Psoas muscle (tissue), 7 donors: ENCODE measurements at regions not wholly inside any gene's neighbourhood (a gene's known extent, or its start where the extent isn't known, plus 50 kb on each side); places are given as distances from the start of the nearest gene placed in this dataset.

Experiments used
- ATAC-seq, 4 donors: fragments of 200-7000 bp; cut with Tn5 transposase; one replicate each; pipeline ENCODE4 v1.9.1; 2020; ENCODE audit warnings: moderate library complexity in 3 of 4, mild to moderate bottlenecking in 2 of 4
- DNase-seq, 2 donors: peaks; one replicate each; pipeline ENCODE4 v3.0.0-alpha.2; 2020
- H3K27ac ChIP-seq: fragments of 200-600 bp; one replicate; pipeline ENCODE4 v1.8.0; 2022
- H3K27me3 ChIP-seq, 3 donors: fragments of 200-600 bp in 1 of 3; one replicate each; pipeline versions ENCODE4 v1.6.1 to v1.8.0; 2013 to 2022; ENCODE audit warnings: low read length in 2 of 3, mild to moderate bottlenecking in 2 of 3, moderate library complexity in 1 of 3; ENCODE audit not compliant: insufficient read depth in 3 of 3
- H3K36me3 ChIP-seq, 2 donors: fragments of 200-600 bp in 1 of 2; one replicate each; pipeline versions ENCODE4 v1.6.1 to v1.8.0; 2013 to 2022; ENCODE audit warnings: low read depth in 1 of 2, mild to moderate bottlenecking in 1 of 2, moderate library complexity in 1 of 2; ENCODE audit not compliant: insufficient read depth in 1 of 2
- H3K4me1 ChIP-seq: fragments of 200-600 bp; one replicate; pipeline ENCODE4 v1.8.0; 2022
- H3K4me3 ChIP-seq: fragments of 200-600 bp; one replicate; pipeline ENCODE4 v1.8.0; 2022; ENCODE audit warnings: mild to moderate bottlenecking
- H3K9me3 ChIP-seq: fragments of 200-600 bp; one replicate; pipeline ENCODE4 v1.8.0; 2022
- WGBS, 3 donors: extraction: QIAGEN DNeasy Blood & Tissue Kit; methylation state at CpG; one replicate each; pipeline versions ENCODE4 v1.1.6 to v1.1.7; 2013; 5-methylcytosine and 5-hydroxymethylcytosine counted together
- intact Hi-C, 2 donors: fragments of 100-400 bp; cut with DNase I; formaldehyde crosslinking; loops; one replicate each; pipeline versions ENCODE4 v1.11.0 to v1.14.2; 2022
- TF ChIP-seq, protein P1 (sequence below): fragments of 200-600 bp; IDR thresholded peaks from one replicate; pipeline ENCODE4 v1.8.0; 2022; ENCODE audit warnings: antibody characterized with exemption
- donor health status: healthy with polysubstance abuse.
- donor health status: DM: no; HTN: no; CAD: no; lungs with moderate emphysema.
- donor health status: Bipolar disorder and iron deficiency.
- donor health status: healthy.
- donor health status: DM: yes; HTN: yes; CAD: no.
- donor health status: DM: no; HTN: no; CAD: no.
- donor health status: DM: yes; HTN: yes; CAD: no.

- Histone ChIP-seq H3K9me3 (no peaks in the 10 kb centered on the region), H3K36me3 (no peaks in the 10 kb centered on the region), H3K27ac (no peak overlapping the region), H3K4me3 (no peak overlapping the region), H3K27me3 (no peaks in the 10 kb centered on the region), H3K4me1 (peaks cover 5% of the 10 kb centered on the region)
- no peak for ATAC-seq
- 70 to 74% (median 72%) methylated on average over 6 of the region's 6 CpGs for WGBS, 3 donors
- DNase-seq: no peak
- TF ChIP-seq, protein P1, sequence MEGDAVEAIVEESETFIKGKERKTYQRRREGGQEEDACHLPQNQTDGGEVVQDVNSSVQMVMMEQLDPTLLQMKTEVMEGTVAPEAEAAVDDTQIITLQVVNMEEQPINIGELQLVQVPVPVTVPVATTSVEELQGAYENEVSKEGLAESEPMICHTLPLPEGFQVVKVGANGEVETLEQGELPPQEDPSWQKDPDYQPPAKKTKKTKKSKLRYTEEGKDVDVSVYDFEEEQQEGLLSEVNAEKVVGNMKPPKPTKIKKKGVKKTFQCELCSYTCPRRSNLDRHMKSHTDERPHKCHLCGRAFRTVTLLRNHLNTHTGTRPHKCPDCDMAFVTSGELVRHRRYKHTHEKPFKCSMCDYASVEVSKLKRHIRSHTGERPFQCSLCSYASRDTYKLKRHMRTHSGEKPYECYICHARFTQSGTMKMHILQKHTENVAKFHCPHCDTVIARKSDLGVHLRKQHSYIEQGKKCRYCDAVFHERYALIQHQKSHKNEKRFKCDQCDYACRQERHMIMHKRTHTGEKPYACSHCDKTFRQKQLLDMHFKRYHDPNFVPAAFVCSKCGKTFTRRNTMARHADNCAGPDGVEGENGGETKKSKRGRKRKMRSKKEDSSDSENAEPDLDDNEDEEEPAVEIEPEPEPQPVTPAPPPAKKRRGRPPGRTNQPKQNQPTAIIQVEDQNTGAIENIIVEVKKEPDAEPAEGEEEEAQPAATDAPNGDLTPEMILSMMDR: no peak
- intact Hi-C loops: no loop called here
These were observed 144.2 kb downstream of the GADD45G start for GRCh38 chr9:89748831-89749499.

GRCh38 chr9:89749500-89750116, 144.8 kb downstream of the GADD45G start:
- no peak overlapping the region for H3K27ac ChIP-seq
- WGBS, 3 donors: 66 to 78% (median 77%) methylated on average over 3 of the region's 3 CpGs

DNA sequence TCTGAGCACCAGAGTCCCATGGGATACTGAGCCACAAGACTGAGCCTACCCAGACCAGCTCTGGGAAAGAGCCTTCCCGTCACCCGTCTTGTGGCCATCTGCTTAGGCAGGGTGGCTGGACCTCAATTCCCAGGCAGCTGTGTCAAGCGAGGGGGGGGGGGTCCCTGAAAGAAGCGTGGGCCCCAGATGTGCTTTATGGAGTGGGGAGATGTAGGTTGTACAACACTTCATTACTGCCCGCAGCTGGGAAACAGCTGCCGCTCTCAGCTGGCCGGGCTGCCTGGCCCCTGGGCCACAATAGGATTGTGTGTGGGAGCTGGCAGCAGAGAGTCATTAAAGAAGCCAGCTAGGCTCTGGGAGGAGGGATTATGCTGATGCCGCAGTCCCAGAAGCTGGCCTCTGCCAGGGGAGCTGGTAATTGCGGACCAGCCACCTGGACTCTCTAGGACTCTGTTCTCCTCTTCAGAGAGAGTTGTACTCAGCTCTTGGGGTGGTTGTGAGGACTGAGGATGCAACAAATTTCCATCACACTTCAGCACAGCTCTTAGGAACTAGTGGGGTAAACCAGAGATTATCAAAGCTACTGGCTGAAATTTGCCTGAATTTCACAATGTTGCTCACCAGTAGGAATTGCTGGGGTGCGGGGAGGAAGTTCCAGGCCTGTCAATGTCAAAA, 145.4 kb downstream of the GADD45G start:
- H3K27ac ChIP-seq: no peak overlapping the region
- TF ChIP-seq, protein P1: no peak
- ATAC-seq (peak; percentile 53 to 63 (median 56)), DNase-seq (no peak)
- no peaks in the 10 kb centered on the region for H3K27me3 ChIP-seq
- H3K36me3 ChIP-seq: no peaks in the 10 kb centered on the region
- H3K4me1 ChIP-seq: peaks cover 5% of the 10 kb centered on the region
- no peak overlapping the region for H3K4me3 ChIP-seq
- H3K9me3 ChIP-seq: no peaks in the 10 kb centered on the region
- WGBS, 3 donors: 30 to 48% (median 44%) methylated on average over 10 of the region's 10 CpGs
- intact Hi-C loops: no loop called here

More at GRCh38 chr9:89749500-89750116, 144.8 kb downstream of the GADD45G start:
- H3K36me3 ChIP-seq: no peaks in the 10 kb centered on the region
- no peak for DNase-seq
- H3K9me3 ChIP-seq: no peaks in the 10 kb centered on the region
- peaks cover 5% of the 10 kb centered on the region for H3K4me1 ChIP-seq
- TF ChIP-seq, protein P1: no peak
- no peaks in the 10 kb centered on the region for H3K27me3 ChIP-seq
- ATAC-seq: no peak
- intact Hi-C loops: no loop called here
- H3K4me3 ChIP-seq: no peak overlapping the region

- TF ChIP-seq, protein P1: no peak
- ATAC-seq: peak in 2 of 4 donors; percentile 18 to 19
- no peak overlapping the region for H3K27ac ChIP-seq
- no peaks in the 10 kb centered on the region for H3K27me3 ChIP-seq
- no peaks in the 10 kb centered on the region for H3K36me3 ChIP-seq
- H3K9me3 ChIP-seq: no peaks in the 10 kb centered on the region
- no peak for DNase-seq
- WGBS, 3 donors: 82 to 88% (median 86%) methylated on average over 6 of the region's 6 CpGs
- intact Hi-C loops: no loop called here
- H3K4me1 ChIP-seq: peaks cover 6% of the 10 kb centered on the region
- H3K4me3 ChIP-seq: no peak overlapping the region
These were observed 146.4 kb downstream of the GADD45G start for GRCh38 chr9:89751079-89751825.
